HG03442 (cell line): ENCODE measurements at regions not wholly inside any gene's neighbourhood (a gene's known extent, or its start where the extent isn't known, plus 50 kb on each side); places are given as distances from the start of the nearest gene placed in this dataset.
"Not testable (repeated sequence)": the region's sequence is repeated elsewhere in the genome, so short reads cannot be mapped to it uniquely, and the experiment has no call there.

Experiments used
- ATAC-seq: cut with Tn5 transposase; IDR thresholded peaks from one replicate; pipeline ENCODE4 v1.9.1; 2021; ENCODE audit warnings: mild to moderate bottlenecking, moderate library complexity; ENCODE audit not compliant: unreplicated experiment

- ATAC-seq: no peak
Observed at GRCh38 chr2:128670066-128670465, 351.4 kb upstream of the HS6ST1 start.

GRCh38 chr2:128671981-128672757 is 353.5 kb upstream of the HS6ST1 start:
- ATAC-seq: not testable (repeated sequence)

- not testable (repeated sequence) for ATAC-seq
Observed at GRCh38 chr2:128679680-128680079, 361.0 kb upstream of the HS6ST1 start.

- no peak for ATAC-seq
Observed at GRCh38 chr2:128681507-128681906, 362.8 kb upstream of the HS6ST1 start.

- no peak for ATAC-seq
Observed at GRCh38 chr2:128682266-128682665, 363.6 kb upstream of the HS6ST1 start.

- no peak for ATAC-seq
Observed at GRCh38 chr2:128682729-128683284, 364.1 kb upstream of the HS6ST1 start.

GRCh38 chr2:128684523-128684922 is 365.9 kb upstream of the HS6ST1 start:
- ATAC-seq: no peak

- ATAC-seq: no peak
Observed at GRCh38 chr2:128685841-128686496, 367.3 kb upstream of the HS6ST1 start.

GRCh38 chr2:128686497-128686859 is 367.8 kb upstream of the HS6ST1 start:
- ATAC-seq: no peak

GRCh38 chr2:128686881-128687555 is 368.4 kb upstream of the HS6ST1 start:
- ATAC-seq: no peak

- no peak for ATAC-seq
Observed at GRCh38 chr2:128687565-128687964, 368.9 kb upstream of the HS6ST1 start.

GRCh38 chr2:128689971-128690370 is 371.3 kb upstream of the HS6ST1 start:
- ATAC-seq: no peak

- no peak for ATAC-seq
Observed at GRCh38 chr2:128690431-128690830, 371.8 kb upstream of the HS6ST1 start.

GRCh38 chr2:128690869-128691268 is 372.2 kb upstream of the HS6ST1 start:
- ATAC-seq: no peak

- no peak for ATAC-seq
Observed at GRCh38 chr2:128691526-128691925, 372.9 kb upstream of the HS6ST1 start.

GRCh38 chr2:128692895-128693742 is 374.5 kb upstream of the HS6ST1 start:
- no peak for ATAC-seq

- no peak for ATAC-seq
Observed at GRCh38 chr2:128693743-128694029, 375.0 kb upstream of the HS6ST1 start.

GRCh38 chr2:128695646-128696220 is 377.1 kb upstream of the HS6ST1 start:
- no peak for ATAC-seq

GRCh38 chr2:128696421-128696820 is 377.8 kb upstream of the HS6ST1 start:
- ATAC-seq: no peak

GRCh38 chr2:128701418-128701817 is 382.8 kb upstream of the HS6ST1 start:
- no peak for ATAC-seq

- ATAC-seq: no peak
Observed at GRCh38 chr2:128702616-128703015, 383.9 kb upstream of the HS6ST1 start.
